ENCODE measurements at regions not wholly inside any gene's neighbourhood (a gene's known extent, or its start where the extent isn't known, plus 50 kb on each side); places are given as distances from the start of the nearest gene placed in this dataset.

DNA sequence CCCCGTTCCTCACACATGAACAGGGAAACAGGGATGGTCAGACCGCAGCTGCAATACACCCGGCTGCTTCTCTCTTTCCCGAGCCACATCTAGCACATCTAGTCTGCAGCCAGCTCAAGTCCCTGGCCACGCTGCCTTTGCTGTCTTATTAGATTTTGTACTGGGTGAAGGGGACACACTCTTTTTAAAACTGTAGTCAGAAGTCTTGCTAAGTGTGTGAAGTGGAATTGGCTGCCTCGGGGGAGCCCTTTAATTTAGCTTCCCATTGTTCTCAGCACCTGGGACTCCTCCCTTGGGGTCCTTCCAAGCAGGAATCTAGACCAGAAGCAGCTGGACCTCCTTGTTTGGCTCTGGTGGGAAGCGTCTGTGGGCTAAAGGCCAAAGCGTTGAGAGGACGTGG lies 420.0 kb downstream of the CTTN start:
- TF ChIP-seq SP2 (IDR thresholded peaks at IDR 0.05; ENCODE audit: extremely low read depth, low read depth, low read length, poor library complexity, severe bottlenecking), result no peak
- TF ChIP-seq, protein P1, sequence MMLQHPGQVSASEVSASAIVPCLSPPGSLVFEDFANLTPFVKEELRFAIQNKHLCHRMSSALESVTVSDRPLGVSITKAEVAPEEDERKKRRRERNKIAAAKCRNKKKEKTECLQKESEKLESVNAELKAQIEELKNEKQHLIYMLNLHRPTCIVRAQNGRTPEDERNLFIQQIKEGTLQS (IDR thresholded peaks at IDR 0.05), result no peak
- TF ChIP-seq, protein P1 (CRISPR knock-in tag; conservative IDR thresholded peaks at IDR 0.05), result no peak
- TF ChIP-seq GTF2F1 (IDR thresholded peaks at IDR 0.05; ENCODE audit: low read depth, low read length), result no peak
- TF ChIP-seq, protein P2, sequence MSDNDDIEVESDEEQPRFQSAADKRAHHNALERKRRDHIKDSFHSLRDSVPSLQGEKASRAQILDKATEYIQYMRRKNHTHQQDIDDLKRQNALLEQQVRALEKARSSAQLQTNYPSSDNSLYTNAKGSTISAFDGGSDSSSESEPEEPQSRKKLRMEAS (CRISPR knock-in tag; IDR thresholded peaks at IDR 0.05), result no peak
- TF ChIP-seq EZH2 (IDR thresholded peaks at IDR 0.05; ENCODE audit: borderline replicate concordance, low read depth, low read length), result no peak
- TF ChIP-seq, protein P3, sequence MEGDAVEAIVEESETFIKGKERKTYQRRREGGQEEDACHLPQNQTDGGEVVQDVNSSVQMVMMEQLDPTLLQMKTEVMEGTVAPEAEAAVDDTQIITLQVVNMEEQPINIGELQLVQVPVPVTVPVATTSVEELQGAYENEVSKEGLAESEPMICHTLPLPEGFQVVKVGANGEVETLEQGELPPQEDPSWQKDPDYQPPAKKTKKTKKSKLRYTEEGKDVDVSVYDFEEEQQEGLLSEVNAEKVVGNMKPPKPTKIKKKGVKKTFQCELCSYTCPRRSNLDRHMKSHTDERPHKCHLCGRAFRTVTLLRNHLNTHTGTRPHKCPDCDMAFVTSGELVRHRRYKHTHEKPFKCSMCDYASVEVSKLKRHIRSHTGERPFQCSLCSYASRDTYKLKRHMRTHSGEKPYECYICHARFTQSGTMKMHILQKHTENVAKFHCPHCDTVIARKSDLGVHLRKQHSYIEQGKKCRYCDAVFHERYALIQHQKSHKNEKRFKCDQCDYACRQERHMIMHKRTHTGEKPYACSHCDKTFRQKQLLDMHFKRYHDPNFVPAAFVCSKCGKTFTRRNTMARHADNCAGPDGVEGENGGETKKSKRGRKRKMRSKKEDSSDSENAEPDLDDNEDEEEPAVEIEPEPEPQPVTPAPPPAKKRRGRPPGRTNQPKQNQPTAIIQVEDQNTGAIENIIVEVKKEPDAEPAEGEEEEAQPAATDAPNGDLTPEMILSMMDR (IDR thresholded peaks at IDR 0.05 in 2 of 3, conservative IDR thresholded peaks at IDR 0.05 in 1 of 3; ENCODE audit: insufficient read depth in 2 of 3, low read depth in 1 of 3, low read length in 3 of 3), result no peak
- no peak for TF ChIP-seq SREBF2 (CRISPR knock-in tag; IDR thresholded peaks at IDR 0.05)

Measured in K562 (cell line).